GM21447 (cell line): ENCODE measurements at regions not wholly inside any gene's neighbourhood (a gene's known extent, or its start where the extent isn't known, plus 50 kb on each side); places are given as distances from the start of the nearest gene placed in this dataset.
"Not testable (repeated sequence)": the region's sequence is repeated elsewhere in the genome, so short reads cannot be mapped to it uniquely, and the experiment has no call there.

Experiments
- ATAC-seq: cut with Tn5 transposase; IDR thresholded peaks from one replicate; pipeline ENCODE4 v1.9.1; 2021; ENCODE audit not compliant: unreplicated experiment

DNA sequence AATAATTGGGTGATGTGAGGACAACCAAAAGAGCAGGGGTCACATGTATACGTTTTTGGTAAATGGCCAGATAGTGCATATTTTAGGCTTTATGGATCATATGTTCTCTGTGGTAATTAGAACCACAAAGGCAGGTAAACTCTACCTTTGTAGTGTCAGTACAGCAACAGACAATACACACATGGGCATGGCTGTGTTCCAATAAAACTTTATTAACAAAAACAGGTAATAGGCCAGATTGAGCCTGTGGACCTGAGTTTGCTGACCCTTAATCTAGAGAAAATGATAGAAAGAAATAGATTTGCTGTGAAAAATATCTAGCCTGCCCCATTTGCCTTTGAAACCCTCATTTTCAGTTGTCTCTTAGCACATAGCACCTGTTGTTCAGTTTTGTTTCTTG, 177.2 kb upstream of the CXCR4 start:
- ATAC-seq = no peak

- ATAC-seq = no peak
Measured at GRCh38 chr2:136291871-136292270, 173.9 kb upstream of the CXCR4 start.

DNA sequence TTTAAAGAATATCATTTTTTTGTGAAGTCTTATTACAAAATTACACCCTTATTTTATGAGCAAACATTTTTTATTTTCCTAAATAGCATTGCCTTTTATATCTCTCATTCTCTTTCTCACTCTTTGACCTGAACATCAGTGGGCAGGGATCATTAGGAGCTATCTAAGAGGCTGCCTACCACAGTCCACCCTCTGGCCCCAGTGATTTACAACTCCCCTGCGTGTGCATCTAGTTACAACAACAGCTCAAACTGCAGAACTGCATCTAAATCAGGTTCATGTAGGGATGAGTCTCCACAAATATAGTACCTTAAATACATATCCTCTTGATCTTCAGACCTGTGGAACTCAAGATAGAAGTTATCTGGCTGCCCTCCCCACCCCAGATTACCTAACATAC, 172.4 kb upstream of the CXCR4 start:
- ATAC-seq = no peak

DNA sequence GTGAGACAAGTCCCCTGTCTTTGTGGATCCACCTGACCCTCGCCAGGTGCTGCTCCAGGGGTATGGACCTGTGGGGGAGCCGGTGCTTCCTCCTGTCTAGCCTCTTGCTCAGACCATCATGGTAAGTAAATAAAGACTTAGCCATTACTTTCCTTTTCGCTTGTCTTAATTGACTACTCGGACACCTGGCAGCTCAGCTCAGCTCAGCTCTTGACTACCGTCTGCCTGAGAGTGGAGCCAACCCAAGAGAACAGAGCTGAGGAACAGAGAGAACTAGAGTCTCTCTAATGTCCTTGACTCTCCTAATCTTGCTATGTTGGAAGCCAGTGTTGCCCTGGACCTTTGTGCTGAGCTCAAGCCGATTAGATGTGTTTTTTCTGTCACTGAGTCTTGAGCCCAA, 170.3 kb upstream of the CXCR4 start:
- no peak for ATAC-seq

DNA sequence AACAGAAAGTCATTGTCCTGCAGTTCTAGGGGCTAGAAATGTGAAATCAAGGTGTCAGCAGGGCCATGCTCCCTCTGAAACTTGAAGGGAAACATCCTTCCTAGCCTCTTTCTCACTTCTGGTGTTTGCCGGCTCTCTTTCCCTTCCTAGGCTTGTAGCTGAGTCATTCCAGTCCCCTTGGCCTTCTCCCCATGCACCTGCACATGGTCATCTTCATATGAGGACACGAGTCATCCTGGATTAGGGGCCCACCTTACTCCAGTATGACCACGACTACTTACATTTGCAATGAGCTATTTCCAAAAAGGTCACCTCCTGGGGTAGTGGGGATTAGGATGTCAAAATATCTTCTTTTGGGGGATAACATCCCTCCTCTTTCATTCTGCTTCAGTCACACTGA, 168.5 kb upstream of the CXCR4 start:
- no peak for ATAC-seq

DNA sequence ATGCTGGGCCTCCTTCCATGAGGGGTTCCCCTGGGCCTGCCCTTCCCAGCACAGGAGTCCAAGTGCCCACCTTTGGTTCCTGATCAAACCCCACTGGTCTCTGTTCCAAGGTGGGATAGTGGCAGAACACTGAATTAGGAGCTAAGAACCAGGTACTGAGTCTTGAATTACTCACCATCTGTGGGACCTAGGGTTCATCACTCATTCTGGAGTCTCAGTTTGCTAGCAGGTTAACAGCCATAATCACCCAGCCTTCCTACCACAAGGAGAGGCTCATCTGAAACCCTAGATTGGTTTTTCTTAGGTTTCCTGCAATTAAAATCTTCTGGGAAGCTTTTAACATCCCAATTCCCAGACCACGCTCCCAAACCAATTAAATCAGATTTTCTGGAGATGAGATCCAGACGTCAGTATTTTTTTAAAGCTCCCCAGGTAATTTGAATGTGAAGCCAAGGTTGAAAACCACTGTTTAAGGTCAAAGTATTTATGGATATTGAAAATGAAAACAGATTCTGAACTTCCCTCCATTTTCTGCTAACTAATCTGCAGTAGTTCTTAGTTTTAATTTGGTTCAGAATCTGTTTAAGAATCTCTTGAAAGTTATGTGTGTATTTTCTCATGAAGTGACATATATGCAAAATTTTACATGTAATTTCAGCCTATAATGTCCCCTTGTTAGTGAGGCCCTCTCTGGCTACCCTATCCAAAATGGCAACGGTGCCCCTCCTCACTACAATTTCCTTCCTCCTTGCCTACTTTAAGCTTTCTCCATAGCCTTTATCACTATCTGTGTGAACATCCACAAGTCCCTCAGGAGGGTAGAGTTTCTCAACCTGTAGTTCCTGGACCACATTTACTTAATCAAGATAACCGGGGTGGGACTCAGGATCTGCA, 166.5 kb upstream of the CXCR4 start:
- ATAC-seq = peak; percentile 41

GRCh38 chr2:136282251-136282650, 164.3 kb upstream of the CXCR4 start:
- no peak for ATAC-seq

- no peak for ATAC-seq
Measured at GRCh38 chr2:136281281-136282114, 163.5 kb upstream of the CXCR4 start.

DNA sequence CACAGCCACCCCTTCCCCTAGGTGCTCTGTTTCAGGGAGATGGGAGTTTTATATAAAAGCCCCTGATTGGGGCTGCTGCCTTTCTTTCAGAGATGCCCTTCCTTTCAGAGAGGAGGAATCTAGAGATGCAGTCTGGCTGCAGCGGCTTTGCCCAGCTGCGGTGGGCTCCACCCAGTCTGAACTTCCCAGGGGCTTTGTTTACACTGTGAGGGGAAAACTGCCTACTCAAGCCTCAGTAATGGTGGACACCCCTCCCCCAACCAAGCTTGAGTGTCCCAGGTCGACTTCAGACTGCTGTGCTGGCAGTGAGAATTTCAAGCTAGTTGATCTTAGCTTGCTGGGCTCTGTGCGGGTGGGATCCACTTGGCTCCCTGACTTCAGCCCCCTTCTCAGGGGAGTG, 148.4 kb upstream of the CXCR4 start:
- not testable (repeated sequence) for ATAC-seq

DNA sequence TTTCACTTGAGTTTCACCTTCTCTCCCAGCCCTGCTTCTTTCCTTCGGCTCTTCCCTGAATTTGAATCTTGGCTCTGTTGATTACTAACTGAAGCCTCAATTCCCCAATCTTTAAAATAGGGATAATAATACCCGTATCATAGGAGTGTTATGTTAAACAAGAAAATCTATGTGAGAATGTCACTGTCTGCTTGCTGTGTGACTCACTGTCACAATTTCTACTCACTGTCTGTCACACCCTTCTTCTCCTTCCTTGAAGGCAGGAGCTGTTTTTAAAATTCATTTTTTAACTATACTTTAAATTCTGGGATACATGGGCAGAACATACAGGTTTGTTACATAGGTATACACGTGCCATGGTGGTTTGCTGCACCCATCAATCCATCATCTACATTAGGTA, 141.6 kb upstream of the CXCR4 start:
- ATAC-seq = no peak

DNA sequence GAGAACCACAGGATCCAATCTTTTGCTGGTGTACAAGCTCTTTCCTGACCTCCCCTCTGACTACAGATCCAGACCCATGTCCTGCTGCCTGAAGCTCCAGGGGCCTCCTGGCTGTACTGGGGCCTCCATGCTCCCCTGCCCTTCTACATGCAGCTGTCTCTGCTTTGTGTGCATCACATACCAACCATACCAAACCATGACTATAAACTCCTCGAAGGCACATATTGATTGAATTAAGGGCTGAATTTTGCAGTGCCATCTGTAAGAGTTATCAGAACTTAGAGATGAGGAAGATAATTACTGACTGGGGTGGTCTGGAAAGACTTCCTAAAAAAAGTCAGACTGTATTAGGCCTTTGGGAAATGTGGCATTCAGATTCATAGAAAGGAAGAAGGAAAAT, 139.9 kb upstream of the CXCR4 start:
- no peak for ATAC-seq

- peak; percentile 41 for ATAC-seq
Measured at GRCh38 chr2:136255648-136256461, 137.9 kb upstream of the CXCR4 start.

- no peak for ATAC-seq
Measured at GRCh38 chr2:136255127-136255526, 137.2 kb upstream of the CXCR4 start.

DNA sequence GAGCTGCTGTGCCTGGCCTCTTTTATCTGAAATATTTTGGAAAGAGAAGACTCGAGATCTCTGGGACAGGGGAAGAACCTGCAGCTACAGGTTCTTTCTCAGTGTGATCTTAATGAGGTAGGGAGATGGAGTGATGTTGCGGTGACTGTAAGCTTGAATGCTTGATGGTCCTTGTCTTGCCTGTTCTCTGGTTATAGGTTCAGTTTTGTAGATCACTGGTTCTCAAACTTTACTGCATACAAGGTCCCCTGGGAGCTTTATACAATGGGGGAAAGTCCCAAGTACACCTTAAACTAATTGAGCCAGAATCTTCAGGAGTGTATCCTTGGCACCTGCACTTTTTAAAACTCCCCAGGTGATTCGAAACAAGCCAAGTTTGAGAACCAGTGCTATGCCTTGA, 136.7 kb upstream of the CXCR4 start:
- ATAC-seq = peak; percentile 43

DNA sequence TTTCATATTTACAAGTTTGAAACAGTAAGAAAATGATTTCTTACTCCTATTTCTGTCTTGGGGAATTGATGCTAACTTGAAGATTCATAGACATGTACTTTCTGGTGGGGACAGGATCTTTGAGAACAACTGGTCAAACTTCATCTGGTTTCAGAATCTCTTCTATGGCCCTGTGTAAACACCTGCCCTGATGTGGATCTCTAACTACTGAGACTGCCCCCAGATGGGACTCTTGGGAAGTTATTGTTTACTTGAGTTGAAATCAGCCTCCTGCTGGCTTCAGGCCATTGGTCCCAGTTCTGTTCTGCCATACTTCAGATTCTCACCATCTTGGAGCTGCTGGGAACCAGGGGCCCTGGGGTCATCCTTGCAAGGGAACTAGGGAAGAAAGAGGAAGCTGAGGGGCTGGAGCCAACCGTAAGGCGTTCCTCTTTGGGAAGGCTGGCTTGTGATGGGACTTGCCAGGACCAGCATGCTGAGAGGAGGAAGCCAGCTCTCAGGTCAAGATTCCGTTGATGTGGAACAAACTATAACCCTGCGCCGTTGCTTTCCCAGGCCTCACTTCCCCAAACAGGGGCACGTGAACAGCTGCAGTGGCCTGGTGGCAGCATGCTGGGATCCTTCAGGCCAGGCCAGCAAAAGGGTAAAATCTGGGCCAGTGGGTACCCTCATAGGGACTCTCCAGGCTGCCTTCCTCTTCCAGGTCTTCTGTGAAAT, 135.5 kb upstream of the CXCR4 start:
- peak; percentile 36 for ATAC-seq

- no peak for ATAC-seq
Measured at GRCh38 chr2:136251885-136252585, 134.1 kb upstream of the CXCR4 start.

DNA sequence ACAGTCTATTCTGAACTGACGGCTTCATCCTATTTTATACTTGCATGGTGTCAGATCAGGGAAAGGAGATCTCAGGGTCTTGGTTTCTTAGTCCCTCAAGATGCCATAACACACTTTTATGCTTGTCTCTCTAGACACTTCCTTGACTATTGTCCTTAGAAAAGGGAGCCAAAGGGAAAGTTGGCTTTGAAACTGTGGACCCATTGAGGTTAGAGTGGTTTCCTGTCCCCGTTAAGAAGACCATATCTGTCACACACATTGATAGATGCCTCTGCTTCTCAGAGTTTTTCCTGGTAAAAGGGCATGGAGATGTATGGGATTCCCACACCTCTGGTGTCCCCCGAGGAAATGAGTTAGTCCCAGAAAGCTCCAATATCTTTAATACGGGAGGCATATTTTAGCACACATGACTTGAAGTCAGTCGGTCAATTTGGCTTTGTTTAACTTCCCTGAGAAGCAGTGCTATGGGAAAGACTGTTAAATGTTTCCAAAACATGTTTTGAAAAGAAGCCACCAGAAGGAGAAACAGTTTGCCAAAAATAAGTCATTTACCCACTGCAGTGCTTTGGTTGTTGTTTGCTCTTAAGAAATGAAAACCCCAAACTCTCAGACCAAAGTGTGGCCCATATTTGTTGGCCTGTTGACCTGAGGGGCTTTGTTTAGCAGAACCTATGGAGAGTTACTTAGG, 133.4 kb upstream of the CXCR4 start:
- no peak for ATAC-seq

DNA sequence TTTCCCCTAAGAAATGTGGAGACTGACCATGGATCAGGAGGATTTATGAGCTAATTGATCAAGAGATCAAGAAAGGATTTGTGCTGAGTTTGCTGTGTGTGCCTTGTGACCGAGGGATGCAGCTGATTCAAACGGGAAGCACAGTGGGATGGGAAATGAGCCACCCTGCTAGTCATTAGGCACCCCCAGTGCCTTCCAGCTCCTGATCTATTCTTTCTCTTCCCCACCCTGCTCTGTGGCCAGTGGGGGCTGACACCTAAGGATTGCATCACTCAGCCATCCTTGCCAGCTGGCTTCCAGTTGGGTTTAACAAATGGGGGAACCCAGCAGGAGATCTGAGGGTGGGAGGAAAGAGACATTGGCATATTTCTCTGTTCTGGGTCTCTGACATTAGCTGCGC, 132.2 kb upstream of the CXCR4 start:
- no peak for ATAC-seq

GRCh38 chr2:136248907-136249306, 131.0 kb upstream of the CXCR4 start:
- no peak for ATAC-seq
